Stimulated activated CD4-positive, alpha-beta T cell treated with anti-CD3 and anti-CD28 coated beads, Interleukin-15, amount 100 ng/mL, for 1 hour (primary cell): ENCODE measurements at regions not wholly inside any gene's neighbourhood (a gene's known extent, or its start where the extent isn't known, plus 50 kb on each side); places are given as distances from the start of the nearest gene placed in this dataset.

ENCODE experiments used
- DNase-seq, 2 donors: peaks; one replicate each; pipeline ENCODE4 v3.0.0-alpha.2; 2020; ENCODE audit warnings: low read depth in 1 of 2, low spot score in 1 of 2

DNA sequence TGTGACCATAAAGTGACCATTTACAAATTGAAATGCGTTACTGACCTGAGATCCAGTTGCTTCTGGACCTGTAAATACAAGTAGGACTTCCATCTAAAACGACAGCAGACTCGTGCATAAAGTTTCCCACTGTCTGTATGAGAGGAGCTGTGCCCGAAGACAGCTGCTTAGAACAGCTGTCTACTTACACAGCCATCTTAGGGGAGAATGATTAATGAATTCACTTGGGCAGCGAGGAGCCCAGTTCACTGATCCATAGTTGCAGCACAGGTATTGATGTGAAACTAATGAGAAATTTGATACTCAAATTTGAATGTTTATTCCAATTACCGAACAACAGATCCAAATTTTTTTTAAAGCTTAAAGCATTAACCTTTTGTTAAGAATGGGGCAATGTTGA, 748.1 kb downstream of the NR2F2 start:
- DNase-seq: no peak

DNA sequence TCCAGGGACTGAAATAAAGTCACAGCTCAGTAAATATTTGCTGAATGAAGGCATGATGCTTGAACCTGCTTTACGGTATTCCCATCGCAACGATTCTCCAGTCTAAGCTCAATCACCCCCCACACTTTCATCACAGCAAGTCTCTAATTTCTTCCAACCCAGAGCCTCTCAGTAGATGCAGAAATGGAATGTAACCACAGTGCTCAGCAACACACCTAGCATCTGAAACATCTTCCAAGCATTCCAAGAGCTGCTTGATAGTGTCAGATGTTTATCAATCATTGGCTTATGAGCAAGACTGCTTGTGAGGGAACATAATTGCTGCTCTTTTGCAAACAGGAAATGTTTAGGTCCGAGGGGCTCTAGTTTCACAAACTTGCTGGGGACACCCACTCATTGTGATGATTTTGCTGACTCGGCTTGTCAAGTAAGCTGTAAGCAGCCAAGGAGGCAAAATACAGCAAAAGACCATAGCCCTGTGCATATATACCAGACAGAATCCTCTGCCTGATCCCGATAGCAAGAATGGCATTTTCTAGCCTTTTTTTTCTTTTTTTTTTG, 751.2 kb downstream of the NR2F2 start:
- DNase-seq: no peak

DNA sequence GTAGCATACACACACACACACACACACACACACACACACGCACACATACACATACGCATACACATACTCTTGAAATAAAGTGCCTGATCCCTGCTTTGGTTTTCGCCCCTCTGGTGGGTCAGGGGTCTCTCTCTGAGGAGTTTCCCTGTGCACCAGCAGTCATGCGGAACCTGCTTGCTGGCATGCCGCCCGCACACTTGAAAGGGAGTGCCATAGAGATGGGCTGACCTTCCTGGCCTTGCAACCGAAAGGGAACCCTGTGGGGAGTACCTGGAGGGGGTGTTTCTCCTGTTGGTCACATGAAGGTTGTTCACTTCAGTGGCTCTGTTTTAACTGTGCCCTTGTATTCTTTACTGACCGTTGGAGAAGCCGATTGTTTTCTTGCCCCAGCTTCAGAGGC, 752.3 kb downstream of the NR2F2 start:
- no peak for DNase-seq

DNA sequence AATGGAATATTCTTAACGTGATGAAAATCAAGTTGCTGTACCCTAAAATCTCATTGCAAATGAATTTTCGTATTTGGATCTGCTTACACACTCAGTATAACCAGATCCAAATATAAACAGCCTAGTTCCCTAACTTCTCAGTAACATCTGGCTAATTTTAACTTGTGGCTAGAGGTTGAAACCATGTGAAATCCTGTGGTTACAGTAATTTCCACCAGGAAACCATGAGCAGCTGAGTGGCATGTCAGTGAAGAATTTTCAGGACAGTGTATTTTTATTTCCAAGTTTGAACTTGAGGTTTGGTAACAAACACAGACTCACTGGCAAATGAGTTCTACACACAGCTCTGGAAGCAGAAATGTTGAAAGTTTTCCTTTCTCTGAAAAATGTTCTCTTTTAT, 754.1 kb downstream of the NR2F2 start:
- DNase-seq: no peak

DNA sequence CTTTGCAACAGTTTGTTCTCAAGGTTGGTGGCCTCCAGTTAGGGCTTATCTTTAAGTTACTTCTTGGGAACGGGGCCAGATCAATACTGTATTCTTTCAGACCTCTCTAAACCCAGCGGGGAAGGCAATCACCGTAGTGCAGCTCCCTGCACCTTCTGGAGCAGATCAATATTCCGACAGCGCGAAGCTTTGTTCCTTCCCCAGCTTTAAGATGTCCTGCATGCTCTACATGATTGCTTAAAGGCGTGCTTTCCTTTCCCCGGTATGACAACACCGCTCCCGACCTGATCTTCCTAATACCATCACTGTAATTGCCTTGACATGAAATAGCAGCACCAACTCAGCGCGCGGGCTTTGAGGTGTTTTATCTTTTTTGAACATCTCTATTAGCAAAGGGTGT, 755.2 kb downstream of the NR2F2 start:
- no peak for DNase-seq

DNA sequence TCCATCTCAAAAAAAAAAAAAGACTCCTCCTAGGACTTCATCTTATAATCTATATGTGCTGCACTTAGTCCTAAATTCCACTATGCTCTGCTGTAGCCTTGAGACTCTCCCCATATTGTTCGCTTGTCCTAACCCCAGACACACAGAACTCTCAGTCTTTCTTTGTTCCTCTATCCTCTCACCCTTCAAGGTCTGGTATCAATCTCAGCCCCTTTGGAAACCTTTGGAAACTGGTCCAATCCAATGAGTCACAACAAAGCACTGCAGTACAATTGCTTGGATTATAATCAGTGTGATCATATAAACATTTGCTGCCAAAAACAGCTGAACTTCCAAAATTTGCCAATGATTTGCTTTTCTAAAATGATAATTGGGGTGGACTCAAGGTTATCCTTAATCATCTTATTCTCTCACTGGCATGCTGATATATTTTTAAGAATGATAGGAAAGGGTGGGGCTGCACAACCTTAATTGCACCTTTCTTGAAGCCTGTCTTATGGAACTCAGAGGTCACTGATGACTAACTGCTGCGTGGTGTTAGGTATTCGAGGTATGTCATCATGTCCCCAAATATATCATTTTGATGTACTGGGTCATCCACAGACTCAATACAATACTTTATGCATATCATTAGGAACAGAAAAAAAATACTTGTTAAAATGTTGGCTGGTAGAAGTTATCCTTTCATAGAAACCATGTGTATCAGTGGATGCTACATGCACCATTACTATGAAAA, 756.7 kb downstream of the NR2F2 start:
- DNase-seq: no peak

DNA sequence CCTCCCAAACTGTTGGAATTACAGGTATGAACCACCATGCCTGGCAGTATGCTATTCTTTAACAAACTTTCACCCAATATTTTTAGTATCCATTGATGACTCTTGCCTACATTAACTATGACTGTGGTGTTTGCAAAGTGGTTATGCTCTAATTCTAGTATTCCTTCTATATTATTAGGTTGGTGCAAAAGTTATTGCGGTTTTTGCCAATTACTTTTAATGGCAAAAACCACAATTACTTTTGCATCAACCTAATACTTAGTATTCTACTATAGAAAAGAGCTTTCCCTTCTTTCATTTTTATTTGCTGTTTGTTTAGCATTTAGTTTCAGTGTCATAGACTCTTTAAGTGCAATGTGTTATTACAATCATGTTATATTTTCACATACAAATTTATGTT, 760.6 kb downstream of the NR2F2 start:
- DNase-seq: no peak

DNA sequence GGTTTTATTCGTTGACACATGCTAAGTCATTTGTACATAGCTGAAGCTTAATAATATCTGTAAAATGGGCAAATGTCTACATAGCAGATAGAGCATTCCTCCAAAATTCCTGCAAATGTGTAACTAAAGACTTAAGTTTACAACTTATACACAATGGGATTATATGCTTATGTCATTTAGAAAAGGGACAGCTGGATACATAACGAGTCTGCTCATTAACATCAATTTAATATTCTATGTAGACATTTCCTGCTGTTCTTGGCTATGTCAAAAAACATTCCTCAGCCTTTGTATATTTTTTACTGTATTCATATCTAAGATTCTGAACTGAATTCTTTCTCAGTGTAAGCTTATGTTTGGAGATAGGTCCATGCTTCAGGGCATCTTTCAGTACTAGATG, 762.2 kb downstream of the NR2F2 start:
- DNase-seq: no peak

DNA sequence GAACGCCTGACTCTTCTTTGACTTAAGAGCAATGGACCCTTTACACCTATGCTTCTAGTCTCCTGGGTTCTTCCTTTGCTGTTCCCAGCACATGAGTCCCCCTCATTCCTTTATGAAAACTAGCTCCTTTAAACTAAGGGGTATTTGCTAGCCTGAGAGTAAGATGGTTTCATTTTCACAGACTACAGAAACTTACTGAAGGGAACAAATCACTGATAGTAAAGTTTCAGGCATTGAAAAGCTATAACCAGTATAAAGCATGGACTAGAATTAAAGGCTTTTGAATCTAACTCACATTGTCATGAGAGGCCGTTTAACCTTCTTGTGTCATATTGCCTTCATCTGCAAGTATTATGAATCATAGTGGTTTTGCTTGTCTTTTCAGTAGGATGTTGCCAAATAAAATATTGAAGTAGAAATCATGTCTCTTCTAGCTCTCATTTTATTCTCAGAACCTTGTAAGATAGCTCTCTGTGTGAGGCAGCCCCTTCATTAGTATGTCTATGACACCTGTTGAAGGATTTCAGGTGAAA, 765.9 kb downstream of the NR2F2 start:
- DNase-seq: no peak

DNA sequence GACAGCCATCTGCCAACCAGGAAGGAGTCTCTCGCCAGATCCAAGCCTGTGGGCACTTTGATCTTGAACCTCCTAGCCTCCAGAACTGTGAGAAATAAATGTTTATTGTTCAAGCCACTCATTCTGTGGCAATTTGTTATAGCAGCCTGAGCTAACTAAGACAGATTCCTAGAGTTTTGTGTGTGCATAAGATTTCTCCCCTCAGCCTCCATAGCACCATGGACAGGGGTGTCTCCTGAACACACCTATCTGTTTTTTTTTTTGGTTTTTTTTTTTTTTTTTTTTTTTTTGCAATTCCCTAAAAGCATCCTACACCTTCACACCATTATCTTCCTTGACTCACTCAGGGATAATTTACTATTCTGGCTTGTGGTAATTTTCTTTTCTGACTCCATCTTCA, 768.5 kb downstream of the NR2F2 start:
- DNase-seq: no peak

DNA sequence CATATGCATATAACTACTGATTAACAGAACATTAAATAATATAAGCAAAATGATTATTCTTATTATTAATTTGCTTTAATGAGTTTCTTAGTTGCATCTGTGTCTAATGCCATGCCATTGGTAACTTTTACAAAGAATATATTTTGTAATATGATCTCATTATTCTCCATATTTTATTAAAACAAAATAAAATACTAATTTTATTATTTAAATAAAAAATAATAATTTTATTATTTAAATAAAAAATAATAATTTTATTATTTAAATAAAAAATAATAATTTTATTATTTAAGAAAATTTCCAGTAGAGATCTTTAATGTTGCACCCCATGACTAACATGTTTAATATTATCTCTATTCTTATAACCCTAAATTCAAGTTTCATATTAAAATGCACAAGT, 771.1 kb downstream of the NR2F2 start:
- DNase-seq: no peak

DNA sequence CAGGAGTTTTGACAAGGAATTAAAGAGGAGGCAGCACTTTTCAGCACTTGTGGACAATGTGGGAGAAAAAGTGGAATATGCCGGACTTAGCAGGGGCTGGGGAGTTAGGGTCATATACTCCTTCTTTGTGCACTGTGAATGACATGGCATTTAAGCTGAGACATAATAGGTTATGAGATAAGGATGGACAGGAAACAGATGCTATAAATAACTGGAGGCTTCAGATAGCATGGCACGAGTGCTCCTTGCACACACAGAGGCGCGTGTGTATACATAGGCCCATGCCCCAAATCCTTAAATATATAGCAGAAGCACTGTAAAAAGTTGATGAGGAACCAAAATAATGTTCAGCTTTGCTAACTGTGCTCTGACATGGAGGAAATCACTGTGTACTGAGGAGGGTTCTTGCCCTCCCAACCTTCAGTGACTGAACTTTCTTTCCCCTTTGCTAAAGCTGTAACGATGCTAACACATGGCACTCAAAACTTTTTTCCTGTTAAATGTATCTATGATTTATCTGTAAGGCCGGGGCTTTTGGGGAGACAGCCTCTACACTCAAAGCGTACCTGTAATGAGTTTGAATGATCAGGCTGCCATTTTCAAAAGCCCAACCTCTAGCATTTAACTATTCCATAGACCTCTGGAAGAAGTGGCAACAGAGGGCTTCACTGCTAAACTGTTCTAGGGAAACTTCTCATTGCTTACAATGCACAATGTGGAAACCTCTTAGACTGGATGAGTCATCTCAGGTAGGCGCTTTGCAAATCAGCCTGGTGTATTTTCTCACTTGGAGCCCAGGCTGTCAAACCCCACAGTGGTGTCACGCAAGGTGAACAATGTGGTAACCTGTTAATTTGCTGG, 784.6 kb downstream of the NR2F2 start:
- no peak for DNase-seq

DNA sequence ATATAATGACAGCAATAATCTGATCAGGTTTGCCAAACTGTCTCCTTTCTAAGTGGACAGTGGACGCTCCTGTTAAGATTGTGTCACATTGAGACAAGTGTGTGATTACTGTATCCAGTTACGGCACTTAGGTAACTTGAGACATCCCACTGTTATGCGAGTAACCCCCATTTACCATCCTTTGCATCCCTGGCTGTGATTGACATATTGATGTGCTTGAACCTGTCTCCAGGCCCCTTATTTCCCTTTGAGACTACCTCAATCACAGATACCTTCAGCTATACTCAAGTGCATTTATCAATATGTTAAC, 785.2 kb downstream of the NR2F2 start:
- DNase-seq: no peak

DNA sequence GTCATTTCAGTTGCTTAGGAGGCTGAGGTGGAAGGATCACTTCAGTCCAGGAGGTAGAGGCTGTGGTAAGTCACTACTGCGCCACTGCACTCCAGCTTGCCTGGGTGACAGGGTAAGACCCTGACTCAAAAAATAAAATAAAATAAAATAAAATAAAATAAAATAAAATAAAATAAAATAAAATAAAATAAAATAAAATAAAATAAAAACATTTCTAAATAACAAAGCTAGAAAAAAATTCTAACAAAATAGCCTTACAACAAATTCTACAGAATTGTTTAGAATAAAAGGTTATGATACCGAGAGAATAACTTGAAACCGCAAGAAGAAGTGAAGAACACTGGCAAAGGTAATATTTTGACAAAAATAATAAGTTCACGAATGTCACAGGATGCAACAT, 794.3 kb downstream of the NR2F2 start:
- DNase-seq: no peak

DNA sequence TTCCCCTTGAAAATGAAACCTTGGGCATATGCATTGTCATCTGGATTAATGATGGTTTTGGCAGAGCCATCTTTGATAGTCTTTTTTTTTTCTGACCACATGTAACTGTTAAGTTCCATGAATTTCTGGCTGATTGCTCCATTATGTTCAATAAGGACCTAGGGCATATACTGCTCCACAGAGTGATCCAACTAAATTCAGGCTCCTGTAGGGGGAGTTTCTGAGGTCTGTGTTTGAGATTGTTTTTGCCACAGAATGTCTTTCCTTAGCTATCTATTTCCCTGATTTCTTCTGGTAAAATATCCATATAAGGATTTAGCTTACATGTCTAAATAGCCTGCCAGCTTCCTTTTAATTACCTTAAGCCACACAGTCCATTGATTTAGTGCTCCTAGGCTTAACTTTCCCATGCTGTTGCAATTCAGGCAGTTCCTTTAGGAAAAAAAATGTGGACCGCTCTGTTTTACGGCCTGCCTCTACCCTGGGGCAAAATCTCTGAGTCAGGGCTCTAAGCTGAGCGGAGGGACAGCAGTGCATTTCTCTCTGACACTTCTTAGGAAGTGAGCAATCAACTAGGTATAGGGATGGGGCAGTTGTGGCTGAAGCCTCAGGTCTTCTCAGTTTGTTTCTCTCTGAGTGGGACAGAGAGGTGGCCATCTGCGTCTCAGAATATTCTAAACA, 796.2 kb downstream of the NR2F2 start:
- DNase-seq: no peak

DNA sequence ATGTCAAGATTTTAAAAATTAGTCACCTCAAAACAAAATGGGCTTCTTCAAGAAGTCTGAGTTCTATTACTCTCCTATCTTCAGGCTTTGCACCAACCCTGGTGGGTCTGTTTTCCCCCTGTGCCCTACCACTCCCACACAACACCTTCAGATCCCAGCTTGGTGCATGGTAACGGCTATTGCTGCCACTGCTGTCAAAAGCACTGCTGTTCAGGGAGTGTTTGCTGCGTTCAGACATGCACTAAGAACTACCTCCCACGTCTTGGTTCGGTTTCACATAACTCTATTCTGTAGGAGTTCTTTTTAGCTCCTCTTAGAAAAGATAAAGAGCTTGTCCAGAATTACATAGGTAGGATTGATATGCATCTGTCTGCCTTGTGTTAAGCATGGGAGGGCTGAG, 799.2 kb downstream of the NR2F2 start:
- no peak for DNase-seq

DNA sequence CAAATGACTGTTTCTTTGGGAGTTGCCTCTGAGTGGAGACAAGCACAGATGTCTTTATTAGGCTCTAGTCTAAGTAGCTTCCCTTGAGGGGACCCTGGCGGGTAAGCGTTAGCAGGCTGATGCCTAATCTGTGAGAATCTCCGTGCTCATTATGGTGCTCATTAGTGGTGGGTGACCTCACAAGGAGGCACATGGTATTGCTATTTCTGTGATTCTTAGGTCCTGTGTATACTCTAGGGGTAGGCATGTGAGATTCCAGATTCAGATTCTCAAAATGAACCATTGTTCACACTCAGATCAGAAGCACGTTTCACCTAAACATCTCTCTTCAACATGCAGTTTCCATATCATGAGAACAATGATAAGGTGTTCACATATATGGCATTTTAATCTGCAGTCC, 809.7 kb downstream of the NR2F2 start:
- no peak for DNase-seq

DNA sequence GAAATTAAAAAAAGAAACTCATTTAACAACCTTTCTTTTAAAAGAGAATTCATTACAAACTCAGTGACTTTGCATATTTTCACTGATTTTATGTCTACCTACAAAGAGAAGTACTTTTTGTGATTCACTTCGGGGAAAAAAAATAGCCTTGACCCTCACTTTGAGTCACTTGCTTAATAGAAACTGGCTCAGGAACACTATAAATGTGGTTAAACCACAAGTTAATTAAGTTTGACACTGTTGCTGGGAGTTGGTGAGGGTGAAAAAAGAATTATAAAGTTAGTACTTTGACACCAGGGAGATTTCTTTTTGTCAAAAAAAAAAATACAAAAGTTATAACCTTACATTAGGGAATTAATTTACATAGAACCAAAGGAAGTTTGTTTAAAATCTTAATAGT, 810.9 kb downstream of the NR2F2 start:
- DNase-seq: no peak

DNA sequence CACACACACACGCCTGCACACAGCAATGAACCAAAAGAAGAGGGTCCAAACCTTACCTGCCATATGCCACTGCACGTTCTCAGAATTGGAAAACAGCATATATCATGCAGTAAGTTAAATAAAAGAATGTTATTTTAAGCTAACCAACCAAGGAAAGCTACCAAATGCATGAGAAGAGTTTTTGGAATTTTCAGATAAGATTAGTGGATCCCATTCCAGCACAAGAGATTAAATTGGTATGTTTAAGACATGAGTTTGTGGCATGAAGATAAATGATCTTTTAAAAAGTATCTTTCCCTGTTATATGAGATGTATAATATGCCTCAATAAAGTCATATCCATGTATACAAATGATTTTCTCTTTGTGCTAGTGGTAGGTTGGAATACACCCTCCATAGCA, 811.4 kb downstream of the NR2F2 start:
- no peak for DNase-seq

DNA sequence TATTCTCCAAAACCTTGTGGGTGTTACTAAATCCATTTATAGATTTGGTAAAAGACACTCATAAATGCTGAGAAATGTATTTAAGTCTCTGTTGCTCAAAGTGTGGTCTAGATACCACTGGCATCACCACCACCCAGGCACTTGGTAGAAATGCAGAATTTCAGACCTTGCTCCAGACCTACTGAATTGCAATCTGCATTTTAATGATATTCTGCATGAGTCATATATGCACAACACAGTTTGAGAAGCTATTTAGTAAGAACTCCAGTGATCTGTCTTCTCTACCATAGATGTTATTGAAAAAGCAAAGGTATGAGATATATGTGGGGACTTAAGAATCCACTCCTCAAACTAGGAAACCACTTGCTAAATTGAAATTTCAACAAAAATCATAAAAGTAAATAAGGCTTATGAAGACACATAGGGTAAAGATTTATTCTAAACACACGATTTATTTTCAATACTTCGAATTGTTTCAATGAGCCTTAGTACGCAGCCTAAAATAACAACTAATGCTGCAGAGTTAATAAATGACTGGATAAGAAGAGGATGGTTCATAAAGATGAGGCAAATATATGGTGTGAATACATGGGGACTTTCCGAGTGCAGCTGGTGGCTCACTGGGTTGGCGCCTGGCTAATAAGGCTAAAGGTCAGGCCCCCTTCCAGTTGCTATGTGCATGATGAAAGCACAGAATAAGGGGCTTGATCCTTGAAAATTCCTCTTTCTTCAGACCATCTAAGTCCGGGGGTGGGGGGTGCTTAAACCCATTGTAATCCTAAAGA, 813.3 kb downstream of the NR2F2 start:
- DNase-seq: no peak

DNA sequence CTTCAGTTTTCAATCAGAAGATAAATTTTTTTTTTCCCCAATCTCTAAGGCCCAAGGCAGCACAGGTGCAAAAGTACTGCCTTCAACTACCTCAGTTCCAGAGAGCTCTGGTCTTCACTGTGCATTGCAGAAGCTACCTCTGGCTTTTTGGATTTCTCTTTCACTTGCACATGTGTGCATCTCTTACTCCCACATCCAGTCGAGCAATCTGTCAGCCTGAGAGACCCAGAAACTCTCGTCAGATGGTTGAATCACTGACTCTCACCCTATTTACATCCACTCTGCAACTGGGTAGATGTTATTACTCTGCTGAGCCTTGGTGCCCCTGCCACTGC, 813.8 kb downstream of the NR2F2 start:
- no peak for DNase-seq
